Karpas-422 (cell line): ENCODE measurements at regions not wholly inside any gene's neighbourhood (a gene's known extent, or its start where the extent isn't known, plus 50 kb on each side); places are given as distances from the start of the nearest gene placed in this dataset.

Experiments used
- DNase-seq: peaks from one replicate; pipeline ENCODE4 v3.0.0-alpha.2; 2015
- H2AFZ ChIP-seq: fragments of 200-600 bp; sonication (generic); 2 replicates; pipeline ENCODE4 v1.6.1; 2014; ENCODE audit warnings: antibody characterized with exemption, low read length, mixed read lengths
- H3K27ac ChIP-seq: fragments of 200-600 bp; sonication (generic); 2 replicates; pipeline ENCODE4 v1.5.1; 2014; ENCODE audit warnings: mild to moderate bottlenecking, low read length, moderate library complexity
- H3K27me3 ChIP-seq: fragments of 200-600 bp; sonication (generic); 2 replicates; pipeline ENCODE4 v1.6.1; 2014; ENCODE audit warnings: low read length, mixed read lengths
- H3K36me3 ChIP-seq: fragments of 200-600 bp; sonication (generic); 2 replicates; pipeline ENCODE4 v1.6.1; 2014; ENCODE audit warnings: low read length, mixed read lengths; ENCODE audit not compliant: insufficient read depth
- H3K4me1 ChIP-seq: fragments of 200-600 bp; sonication (generic); 2 replicates; pipeline ENCODE4 v1.6.1; 2014; ENCODE audit warnings: mild to moderate bottlenecking, low read length, mixed read lengths
- H3K4me2 ChIP-seq: fragments of 200-600 bp; sonication (generic); 2 replicates; pipeline ENCODE4 v1.6.1; 2014; ENCODE audit warnings: low read length, low read depth, mild to moderate bottlenecking; ENCODE audit not compliant: poor library complexity, severe bottlenecking
- H3K4me3 ChIP-seq: fragments of 200-600 bp; sonication (generic); 2 replicates; pipeline ENCODE4 v1.5.1; 2014; ENCODE audit warnings: mild to moderate bottlenecking, antibody characterized with exemption, low read length, mixed read lengths
- H3K79me2 ChIP-seq: fragments of 200-600 bp; sonication (generic); 2 replicates; pipeline ENCODE4 v1.6.1; 2014; ENCODE audit warnings: mild to moderate bottlenecking, low read length, mixed read lengths
- H3K9ac ChIP-seq: fragments of 200-600 bp; sonication (generic); 2 replicates; pipeline ENCODE4 v1.6.0; 2014; ENCODE audit warnings: low read length
- H3K9me2 ChIP-seq: fragments of 200-600 bp; sonication (generic), shearing (Covaris generic); replicated peaks from 2 replicates; pipeline ENCODE4 v1.6.0; 2014; ENCODE audit warnings: mild to moderate bottlenecking, low read length, moderate library complexity; ENCODE audit not compliant: insufficient read depth
- H3K9me3 ChIP-seq: fragments of 300-700, 200-600 bp; sonication (generic); 2 replicates; pipeline ENCODE4 v1.6.1; 2014; ENCODE audit warnings: low read length, mixed read lengths
- H4K20me1 ChIP-seq: fragments of 200-600 bp; sonication (generic); 2 replicates; pipeline ENCODE4 v1.6.1; 2014; ENCODE audit warnings: mild to moderate bottlenecking, antibody characterized with exemption, low read length, low read depth; ENCODE audit not compliant: insufficient read depth

DNA sequence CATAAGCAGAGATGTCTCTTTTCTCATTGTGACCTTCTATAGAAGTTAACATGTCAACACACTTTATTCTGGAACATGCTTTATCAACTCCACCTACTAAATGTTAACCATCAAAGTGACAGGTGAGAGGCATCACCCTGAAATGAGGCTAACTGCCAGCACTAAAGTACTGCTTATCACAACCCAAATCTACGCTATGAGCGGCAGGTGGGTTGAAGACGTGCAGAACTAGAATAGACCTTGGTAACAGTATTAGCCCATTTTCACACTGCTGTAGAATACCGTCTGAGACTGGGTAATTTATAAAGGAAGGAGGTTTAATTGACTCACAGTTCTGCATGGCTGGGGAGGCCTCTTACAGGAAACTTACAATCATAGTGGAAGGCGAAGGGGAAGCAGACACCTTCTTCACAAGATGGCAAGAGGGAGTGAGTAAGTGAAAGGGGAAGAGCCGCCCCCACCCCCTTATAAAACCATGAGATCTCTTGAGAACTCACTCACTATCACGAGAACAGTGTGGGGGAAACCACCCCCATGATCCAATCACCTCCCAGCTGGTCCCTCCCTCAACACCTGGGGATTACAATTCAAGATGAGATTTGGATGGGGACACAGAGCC, 359.0 kb downstream of the SEC23A start:
- Histone ChIP-seq H2AFZ (no peak overlapping the region), H3K9me2 (no peaks in the 10 kb centered on the region), H3K9me3 (no peaks in the 10 kb centered on the region), H3K4me3 (no peak overlapping the region), H3K27me3 (no peaks in the 10 kb centered on the region), H3K27ac (no peak overlapping the region), H3K36me3 (no peaks in the 10 kb centered on the region), H3K4me1 (no peaks in the 10 kb centered on the region), H3K79me2 (no peaks in the 10 kb centered on the region), H3K9ac (no peak overlapping the region), H3K4me2 (no peak overlapping the region), H4K20me1 (no peaks in the 10 kb centered on the region)
- DNase-seq: no peak

DNA sequence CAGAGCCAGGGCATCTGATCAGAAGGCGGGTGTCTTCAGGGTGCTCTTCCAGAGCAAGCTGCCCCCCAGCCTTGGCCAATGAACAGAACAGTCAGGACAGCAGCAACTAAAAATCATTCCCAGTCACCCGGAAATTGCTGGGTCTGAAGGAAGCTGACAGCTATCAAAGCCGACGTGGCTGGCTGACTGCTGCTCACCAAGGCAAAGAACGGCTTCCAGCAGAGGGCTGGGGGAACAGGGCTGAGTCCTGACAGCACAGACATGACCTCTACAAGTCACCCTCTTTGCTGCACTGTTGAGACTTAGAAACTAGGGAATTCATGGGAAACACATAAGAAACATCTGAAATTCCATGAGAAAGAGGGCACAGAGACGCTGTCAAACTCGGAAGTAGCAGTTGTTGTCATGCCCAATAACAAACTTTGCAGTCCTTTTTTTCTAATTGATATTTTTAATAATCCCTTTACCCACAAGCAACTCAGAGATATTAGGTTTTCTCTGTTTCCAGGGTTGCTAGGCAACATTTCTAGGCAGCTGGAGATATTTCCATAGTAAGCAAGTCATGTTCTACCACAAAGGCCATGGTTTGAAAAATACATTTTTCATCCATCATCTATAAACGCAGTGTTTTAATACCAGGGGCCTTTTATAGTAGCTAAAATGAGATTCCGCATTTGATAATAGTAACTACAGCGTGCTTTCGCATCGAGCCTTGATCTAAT, 365.2 kb downstream of the SEC23A start:
- H2AFZ ChIP-seq: peak overlapping the region; percentile 12; the same call in 1 of the 2 replicates
- no peaks in the 10 kb centered on the region for H3K27me3 ChIP-seq
- no peaks in the 10 kb centered on the region for H3K36me3 ChIP-seq
- H3K4me3 ChIP-seq: no peak overlapping the region
- no peaks in the 10 kb centered on the region for H3K9me2 ChIP-seq
- peaks cover 7% of the 10 kb centered on the region for H3K4me1 ChIP-seq
- peak overlapping the region; percentile 25 for H3K4me2 ChIP-seq
- H3K9ac ChIP-seq: no peak overlapping the region
- H3K27ac ChIP-seq: no peak overlapping the region
- H3K79me2 ChIP-seq: no peaks in the 10 kb centered on the region
- DNase-seq: peak; percentile 50
- H4K20me1 ChIP-seq: no peaks in the 10 kb centered on the region
- no peaks in the 10 kb centered on the region for H3K9me3 ChIP-seq

DNA sequence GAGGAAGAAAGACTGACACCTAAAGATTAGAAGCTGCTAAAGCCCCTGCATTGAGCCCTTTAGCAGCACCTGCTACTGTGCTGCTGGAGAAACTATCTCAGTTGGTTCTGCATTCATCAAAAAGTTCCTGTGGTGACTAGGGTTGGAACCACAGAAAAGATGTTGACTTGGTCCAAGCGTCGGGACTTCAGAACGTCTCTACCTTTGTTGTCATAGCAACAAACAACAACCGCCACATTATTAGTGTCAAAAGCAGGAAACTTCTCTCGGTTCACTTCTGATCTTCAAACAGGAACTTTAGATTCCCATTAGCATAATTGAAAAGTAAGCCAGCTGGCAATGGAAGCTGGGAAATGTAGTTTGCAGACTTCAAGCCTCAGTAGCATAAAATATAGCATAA, 368.0 kb downstream of the SEC23A start:
- H3K9ac ChIP-seq: no peak overlapping the region
- H3K4me1 ChIP-seq: peaks cover 7% of the 10 kb centered on the region
- H3K27ac ChIP-seq: no peak overlapping the region
- peak; percentile 45 for DNase-seq
- H3K9me2 ChIP-seq: no peaks in the 10 kb centered on the region
- H4K20me1 ChIP-seq: no peaks in the 10 kb centered on the region
- H2AFZ ChIP-seq: no peak overlapping the region
- no peak overlapping the region for H3K4me3 ChIP-seq
- H3K9me3 ChIP-seq: no peaks in the 10 kb centered on the region
- no peaks in the 10 kb centered on the region for H3K36me3 ChIP-seq
- H3K79me2 ChIP-seq: no peaks in the 10 kb centered on the region
- H3K4me2 ChIP-seq: no peak overlapping the region
- H3K27me3 ChIP-seq: no peaks in the 10 kb centered on the region

- no peaks in the 10 kb centered on the region for H3K27me3 ChIP-seq
- H4K20me1 ChIP-seq: no peaks in the 10 kb centered on the region
- H3K79me2 ChIP-seq: no peaks in the 10 kb centered on the region
- no peak overlapping the region for H3K9ac ChIP-seq
- no peak for DNase-seq
- no peaks in the 10 kb centered on the region for H3K9me3 ChIP-seq
- H3K36me3 ChIP-seq: no peaks in the 10 kb centered on the region
- H3K9me2 ChIP-seq: no peaks in the 10 kb centered on the region
- no peak overlapping the region for H3K4me3 ChIP-seq
- no peak overlapping the region for H3K27ac ChIP-seq
- H2AFZ ChIP-seq: no peak overlapping the region
- no peak overlapping the region for H3K4me2 ChIP-seq
- H3K4me1 ChIP-seq: no peaks in the 10 kb centered on the region
These were observed 371.1 kb downstream of the SEC23A start for GRCh38 chr14:38731962-38732361.

GRCh38 chr14:38730420-38730819, 372.6 kb downstream of the SEC23A start:
- H3K79me2 ChIP-seq: no peaks in the 10 kb centered on the region
- H3K4me3 ChIP-seq: no peak overlapping the region
- no peak overlapping the region for H3K4me2 ChIP-seq
- no peaks in the 10 kb centered on the region for H3K9me2 ChIP-seq
- H3K27ac ChIP-seq: no peak overlapping the region
- no peaks in the 10 kb centered on the region for H3K27me3 ChIP-seq
- no peaks in the 10 kb centered on the region for H3K9me3 ChIP-seq
- no peak for DNase-seq
- H3K4me1 ChIP-seq: no peaks in the 10 kb centered on the region
- no peaks in the 10 kb centered on the region for H3K36me3 ChIP-seq
- no peak overlapping the region for H2AFZ ChIP-seq
- no peak overlapping the region for H3K9ac ChIP-seq
- H4K20me1 ChIP-seq: no peaks in the 10 kb centered on the region

DNA sequence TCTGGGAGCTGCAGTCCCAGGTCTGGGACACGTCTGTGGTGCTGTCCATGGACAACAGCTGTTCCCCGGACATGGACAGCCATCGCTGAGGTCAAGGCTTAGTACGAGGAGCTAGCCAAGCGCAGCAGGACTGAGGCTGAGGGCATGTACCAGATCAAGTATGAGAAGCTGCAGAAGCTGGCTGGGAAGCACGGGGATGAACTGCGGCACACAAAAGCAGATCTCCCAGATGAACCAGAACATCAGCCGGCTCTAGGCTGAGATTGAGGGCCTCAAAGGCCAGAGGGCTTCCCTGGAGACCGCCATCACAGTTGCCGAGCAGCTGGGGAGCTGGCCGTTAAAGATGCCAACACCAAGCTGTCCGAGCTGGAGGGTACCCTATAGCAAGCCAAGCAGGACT, 375.3 kb downstream of the SEC23A start:
- no peak overlapping the region for H3K27ac ChIP-seq
- no peaks in the 10 kb centered on the region for H4K20me1 ChIP-seq
- no peak overlapping the region for H3K4me2 ChIP-seq
- H3K4me3 ChIP-seq: no peak overlapping the region
- no peaks in the 10 kb centered on the region for H3K4me1 ChIP-seq
- H3K27me3 ChIP-seq: no peaks in the 10 kb centered on the region
- H3K9me2 ChIP-seq: no peaks in the 10 kb centered on the region
- H3K36me3 ChIP-seq: no peaks in the 10 kb centered on the region
- no peaks in the 10 kb centered on the region for H3K9me3 ChIP-seq
- H3K79me2 ChIP-seq: no peaks in the 10 kb centered on the region
- no peak for DNase-seq
- H2AFZ ChIP-seq: no peak overlapping the region
- H3K9ac ChIP-seq: no peak overlapping the region

GRCh38 chr14:38724621-38725020, 378.4 kb downstream of the SEC23A start:
- H3K4me3 ChIP-seq: no peak overlapping the region
- H3K4me2 ChIP-seq: no peak overlapping the region
- no peaks in the 10 kb centered on the region for H3K9me2 ChIP-seq
- H3K9me3 ChIP-seq: no peaks in the 10 kb centered on the region
- no peak overlapping the region for H3K9ac ChIP-seq
- H3K79me2 ChIP-seq: no peaks in the 10 kb centered on the region
- no peak for DNase-seq
- no peaks in the 10 kb centered on the region for H3K4me1 ChIP-seq
- no peaks in the 10 kb centered on the region for H3K36me3 ChIP-seq
- H4K20me1 ChIP-seq: no peaks in the 10 kb centered on the region
- no peaks in the 10 kb centered on the region for H3K27me3 ChIP-seq
- no peak overlapping the region for H3K27ac ChIP-seq
- no peak overlapping the region for H2AFZ ChIP-seq

DNA sequence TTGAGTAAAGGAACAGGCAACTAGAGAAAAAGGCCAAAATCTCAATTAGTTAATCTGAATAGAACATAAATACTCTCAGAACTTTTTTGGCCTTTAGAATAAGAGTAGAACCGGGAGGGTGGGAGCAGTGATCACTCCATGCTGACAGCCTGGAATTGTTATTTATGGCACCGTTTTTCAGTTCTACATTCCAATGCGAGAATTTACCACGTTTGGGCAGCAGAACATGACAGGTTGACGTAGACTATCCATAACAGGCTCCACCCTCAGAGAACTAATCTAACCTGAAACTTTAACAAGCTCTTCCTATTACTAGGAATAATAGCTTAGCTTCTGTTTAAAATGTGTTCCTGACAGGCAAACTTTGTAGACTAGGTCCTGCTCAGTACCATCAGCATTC, 379.1 kb downstream of the SEC23A start:
- Histone ChIP-seq H3K9ac (no peak overlapping the region), H3K9me3 (no peaks in the 10 kb centered on the region), H3K9me2 (no peaks in the 10 kb centered on the region), H2AFZ (no peak overlapping the region), H3K27me3 (no peaks in the 10 kb centered on the region), H3K79me2 (no peaks in the 10 kb centered on the region), H3K27ac (no peak overlapping the region), H3K4me3 (no peak overlapping the region), H3K4me2 (no peak overlapping the region), H4K20me1 (no peaks in the 10 kb centered on the region), H3K36me3 (no peaks in the 10 kb centered on the region), H3K4me1 (no peaks in the 10 kb centered on the region)
- no peak for DNase-seq
